Neural cell (in vitro differentiated cells): ENCODE measurements at regions not wholly inside any gene's neighbourhood (a gene's known extent, or its start where the extent isn't known, plus 50 kb on each side); places are given as distances from the start of the nearest gene placed in this dataset.

Experiments used
- H2AFZ ChIP-seq: fragments of 200-600, 300-800 bp; sonication (generic), shearing (Covaris generic); 2 replicates; pipeline ENCODE4 v1.6.0; 2014; ENCODE audit warnings: low read depth, mild to moderate bottlenecking, antibody characterized with exemption, low read length, moderate library complexity
- H3F3A ChIP-seq: fragments of 200-600 bp; shearing (Covaris generic); 2 replicates; pipeline ENCODE4 v1.6.1; 2016; ENCODE audit warnings: mild to moderate bottlenecking, moderate library complexity, mixed read lengths, antibody characterized with exemption, low read length; ENCODE audit not compliant: insufficient read depth, poor library complexity, severe bottlenecking
- H3K27ac ChIP-seq: fragments of 200-600, 300-800 bp; sonication (generic), shearing (Covaris generic); 2 replicates; pipeline ENCODE4 v1.5.1; 2014; ENCODE audit warnings: mild to moderate bottlenecking, low read length, moderate library complexity
- H3K27me3 ChIP-seq: fragments of 300-800, 200-600 bp; sonication (generic), shearing (Covaris generic); 2 replicates; pipeline ENCODE4 v1.6.0; 2014; ENCODE audit warnings: mild to moderate bottlenecking, low read depth, low read length, moderate library complexity; ENCODE audit not compliant: insufficient read depth
- H3K36me3 ChIP-seq: fragments of 300-800, 200-600 bp; sonication (generic), shearing (Covaris generic); 2 replicates; pipeline ENCODE4 v1.5.1; 2014; ENCODE audit warnings: mild to moderate bottlenecking, antibody characterized with exemption, low read length, moderate library complexity; ENCODE audit not compliant: insufficient read depth
- H3K4me2 ChIP-seq: fragments of 300-800, 200-600 bp; sonication (generic), shearing (Covaris generic); 2 replicates; pipeline ENCODE4 v1.6.0; 2014; ENCODE audit warnings: mild to moderate bottlenecking, low read length
- H3K4me3 ChIP-seq: fragments of 300-800, 200-600 bp; sonication (generic), shearing (Covaris generic); 2 replicates; pipeline ENCODE4 v1.5.1; 2014; ENCODE audit warnings: mild to moderate bottlenecking, low read length, moderate library complexity
- H3K79me2 ChIP-seq: fragments of 200-600 bp; shearing (Covaris generic); replicated peaks from 2 replicates; pipeline ENCODE4 v1.6.0; 2014; ENCODE audit warnings: mild to moderate bottlenecking, low read length, moderate library complexity; ENCODE audit not compliant: insufficient read depth
- H3K9ac ChIP-seq: fragments of 300-800, 200-600 bp; sonication (generic), shearing (Covaris generic); 2 replicates; pipeline ENCODE4 v1.6.1; 2016; ENCODE audit warnings: mild to moderate bottlenecking, low read length, mixed read lengths
- H3K9me2 ChIP-seq: fragments of 200-600 bp; shearing (Covaris generic); 2 replicates; pipeline ENCODE4 v1.6.1; 2016; ENCODE audit warnings: mild to moderate bottlenecking, low read length, mixed read lengths; ENCODE audit not compliant: insufficient read depth
- H3K9me3 ChIP-seq: fragments of 200-600, 300-800 bp; sonication (generic), shearing (Covaris generic); 2 replicates; pipeline ENCODE4 v1.6.1; 2016; ENCODE audit warnings: mild to moderate bottlenecking, mixed run types, low read length, moderate library complexity, mixed read lengths
- H4K20me1 ChIP-seq: fragments of 200-600 bp; shearing (Covaris generic); 2 replicates; pipeline ENCODE4 v1.6.1; 2016; ENCODE audit warnings: mild to moderate bottlenecking, mixed run types; ENCODE audit not compliant: insufficient read depth
- CTCF ChIP-seq: fragments of 450-650 bp; IDR thresholded peaks from 2 replicates; pipeline ENCODE4 v1.5.1; 2014; ENCODE audit warnings: antibody characterized with exemption, mild to moderate bottlenecking, moderate library complexity; ENCODE audit not compliant: poor library complexity, severe bottlenecking
- EP300 ChIP-seq: fragments of 450-650 bp; conservative IDR thresholded peaks from 2 replicates; pipeline ENCODE4 v1.6.1; 2014; ENCODE audit warnings: antibody characterized with exemption, mild to moderate bottlenecking, moderate library complexity; ENCODE audit not compliant: poor library complexity, severe bottlenecking
- EZH2 ChIP-seq: fragments of 200-600, 300-800 bp; shearing (Covaris generic), sonication (generic); IDR thresholded peaks from 2 replicates; pipeline ENCODE4 v1.6.1; 2014; ENCODE audit warnings: antibody characterized with exemption, low read length, borderline replicate concordance, mild to moderate bottlenecking; ENCODE audit not compliant: insufficient read depth, poor library complexity, severe bottlenecking
- MXI1 ChIP-seq: fragments of 450-650 bp; conservative IDR thresholded peaks from 2 replicates; pipeline ENCODE4 v1.6.1; 2014; ENCODE audit warnings: antibody characterized with exemption, mild to moderate bottlenecking; ENCODE audit not compliant: poor library complexity, severe bottlenecking
- POLR2AphosphoS5 ChIP-seq: IDR thresholded peaks from 2 replicates; pipeline ENCODE4 v1.6.1; 2012
- RAD21 ChIP-seq: fragments of 450-650 bp; conservative IDR thresholded peaks from 2 replicates; pipeline ENCODE4 v1.6.1; 2014; ENCODE audit warnings: antibody characterized with exemption, mild to moderate bottlenecking, moderate library complexity
- REST ChIP-seq: IDR thresholded peaks from 2 replicates; pipeline ENCODE4 v1.6.1; 2012; ENCODE audit warnings: borderline replicate concordance
- SMC3 ChIP-seq: fragments of 450-650 bp; conservative IDR thresholded peaks from 2 replicates; pipeline ENCODE4 v1.6.1; 2014; ENCODE audit warnings: antibody characterized with exemption, mild to moderate bottlenecking, moderate library complexity; ENCODE audit not compliant: poor library complexity
- TAF1 ChIP-seq: IDR thresholded peaks from 2 replicates; pipeline ENCODE4 v1.6.1; 2012; ENCODE audit warnings: low read depth

- Histone ChIP-seq H3K9me2 (no peaks in the 10 kb centered on the region), H3K4me2 (no peak overlapping the region), H3K27ac (no peak overlapping the region), H3K36me3 (no peaks in the 10 kb centered on the region), H3K79me2 (no peaks in the 10 kb centered on the region), H3K9me3 (no peaks in the 10 kb centered on the region), H3F3A (no peaks in the 10 kb centered on the region), H3K27me3 (no peaks in the 10 kb centered on the region), H4K20me1 (no peaks in the 10 kb centered on the region), H2AFZ (no peak overlapping the region), H3K9ac (no peak overlapping the region), H3K4me3 (no peak overlapping the region)
- TF ChIP-seq RAD21 (no peak), POLR2AphosphoS5 (no peak), SMC3 (no peak), TAF1 (no peak), REST (no peak), CTCF (no peak), EZH2 (no peak), MXI1 (no peak), EP300 (no peak)
Observed at GRCh38 chr2:42848726-42849290, 56.4 kb upstream of the HAAO start.

- TF ChIP-seq POLR2AphosphoS5 (no peak), TAF1 (no peak), REST (no peak), EP300 (no peak), RAD21 (no peak), EZH2 (no peak), SMC3 (no peak), MXI1 (no peak), CTCF (no peak)
- no peaks in the 10 kb centered on the region for H3K9me3 ChIP-seq
- H3K9ac ChIP-seq = no peak overlapping the region
- no peak overlapping the region for H3K27ac ChIP-seq
- no peak overlapping the region for H2AFZ ChIP-seq
- no peaks in the 10 kb centered on the region for H3F3A ChIP-seq
- H3K4me3 ChIP-seq = no peak overlapping the region
- no peaks in the 10 kb centered on the region for H3K27me3 ChIP-seq
- H3K4me2 ChIP-seq = no peak overlapping the region
- no peaks in the 10 kb centered on the region for H3K79me2 ChIP-seq
- H3K36me3 ChIP-seq = no peaks in the 10 kb centered on the region
- H4K20me1 ChIP-seq = no peaks in the 10 kb centered on the region
- H3K9me2 ChIP-seq = no peaks in the 10 kb centered on the region
Observed at GRCh38 chr2:42848265-42848664, 55.9 kb upstream of the HAAO start.
